K562 (cell line): ENCODE measurements at regions not wholly inside any gene's neighbourhood (a gene's known extent, or its start where the extent isn't known, plus 50 kb on each side); places are given as distances from the start of the nearest gene placed in this dataset.

Source experiments
- ATAC-seq: fragments of 200-7000 bp; cut with Tn5 transposase; 3 replicates; pipeline ENCODE4 v1.9.1; 2020; ENCODE audit warnings: moderate library complexity
- BruUV-seq: library from RNA; stranded (reverse); fragments of 400-500 nt; replicated peaks from 2 replicates; lab custom pipeline; 2021; lab: Mats Ljungman, UMichigan
- CTCF ChIA-PET: fragments of 300-600 bp; formaldehyde crosslinking; extraction: SDS; loops from one replicate; lab custom pipeline; 2021; ENCODE audit warnings: low intra/inter-chr PET ratio; lab: Yijun Ruan, JAX
- POLR2A ChIA-PET: fragments of 300-600, 350-650 bp; sonication (Branson Sonifier 250); formaldehyde crosslinking; extraction: SDS; loops from one replicate; lab custom pipeline; 2021; ENCODE audit warnings: antibody characterized with exemption, inconsistent platforms; lab: Yijun Ruan, JAX
- DNase-seq, 4 experiments: peaks; one replicate each; pipeline versions ENCODE4 v3.0.0 to v3.0.0-alpha.2; 2011 to 2018; ENCODE audit warnings: low spot score in 3 of 4, mixed read lengths in 3 of 4; ENCODE audit errors: extremely low read depth in 1 of 4
- FAIRE-seq: peaks from 2 replicates; lab custom pipeline; 2011; peaks lifted over from hg19 to GRCh38; lab: Jason Lieb, UNC
- H2AFZ ChIP-seq: 2 replicates; pipeline ENCODE4 v1.6.0; 2011; ENCODE audit warnings: low read depth, low read length, control low read depth, inconsistent platforms
- H3K27ac ChIP-seq: fragments of 200-600 bp; 3 replicates; pipeline ENCODE4 v1.8.0; 2011; ENCODE audit warnings: low read depth, mild to moderate bottlenecking, control low read depth, inconsistent platforms, low read length, moderate library complexity, mixed read lengths; ENCODE audit errors: extremely low read depth
- H3K27me3 ChIP-seq, 2 experiments: fragments of 300-600 bp in 1 of 2; 2 replicates in 1 of 2; 3 replicates in 1 of 2; pipeline versions ENCODE4 v1.6.0 to v1.8.0; 2011; ENCODE audit warnings: inconsistent platforms in 2 of 2, low read length in 2 of 2, mild to moderate bottlenecking in 1 of 2, mixed read lengths in 1 of 2, moderate library complexity in 1 of 2; ENCODE audit not compliant: control insufficient read depth in 2 of 2, insufficient read depth in 2 of 2
- H3K36me3 ChIP-seq: fragments of 300-600 bp; 3 replicates; pipeline ENCODE4 v1.8.0; 2011; ENCODE audit warnings: mild to moderate bottlenecking, low read length, inconsistent platforms; ENCODE audit not compliant: control insufficient read depth, insufficient read depth
- H3K4me1 ChIP-seq, 2 experiments: fragments of 200-600 bp in 1 of 2; replicated peaks in 1 of 2; 2 replicates in 1 of 2; 3 replicates in 1 of 2; pipeline versions ENCODE4 v1.5.1 to v1.8.0; 2011; ENCODE audit warnings: inconsistent platforms in 2 of 2, low read length in 2 of 2, mild to moderate bottlenecking in 1 of 2, mixed read lengths in 1 of 2, moderate library complexity in 1 of 2; ENCODE audit not compliant: control insufficient read depth in 2 of 2, insufficient read depth in 2 of 2
- H3K4me2 ChIP-seq: 2 replicates; pipeline ENCODE4 v1.6.1; 2011; ENCODE audit warnings: low read length, control low read depth, inconsistent platforms, mixed read lengths; ENCODE audit not compliant: insufficient read depth
- H3K4me3 ChIP-seq: fragments of 200-600 bp; sonication (generic), shearing (Covaris generic); 2 replicates; pipeline ENCODE4 v1.5.1; 2016; ENCODE audit warnings: control low read depth, inconsistent platforms
- H3K79me2 ChIP-seq: fragments of 200-600 bp; 3 replicates; pipeline ENCODE4 v1.8.0; 2011; ENCODE audit warnings: low read length, inconsistent platforms; ENCODE audit not compliant: control insufficient read depth, insufficient read depth
- H3K9ac ChIP-seq, 2 experiments: 2 replicates each; pipeline versions ENCODE4 v1.6.0 to v1.6.1; 2011; ENCODE audit warnings: low read depth in 2 of 2, low read length in 2 of 2, control low read depth in 1 of 2, inconsistent platforms in 1 of 2, mild to moderate bottlenecking in 1 of 2, mixed read lengths in 1 of 2; ENCODE audit not compliant: insufficient read depth in 1 of 2
- H3K9me1 ChIP-seq: one replicate; pipeline ENCODE4 v1.6.0; 2011; ENCODE audit warnings: inconsistent platforms, mild to moderate bottlenecking, low read length, moderate library complexity; ENCODE audit not compliant: control insufficient read depth, insufficient read depth
- H3K9me3 ChIP-seq: replicated peaks from 2 replicates; pipeline ENCODE4 v1.5.1; 2011; ENCODE audit warnings: low read depth, low read length, inconsistent platforms; ENCODE audit not compliant: control insufficient read depth, insufficient read depth
- H4K20me1 ChIP-seq: replicated peaks from 2 replicates; pipeline ENCODE4 v1.6.1; 2011; ENCODE audit warnings: low read length, inconsistent platforms, mixed read lengths; ENCODE audit not compliant: control insufficient read depth, insufficient read depth
- ILK ChIP-seq: fragments of 450-650 bp; IDR thresholded peaks from 2 replicates; pipeline ENCODE4 v1.6.1; 2016; ENCODE audit warnings: missing genetic modification characterization, low read depth, mild to moderate bottlenecking, missing compliant biosample characterization, moderate library complexity, borderline replicate concordance
- SNAPC5 ChIP-seq: fragments of 250-450 bp; sonication (Bioruptor Pico); IDR thresholded peaks from 2 replicates; pipeline ENCODE4 v1.8.0; 2021; ENCODE audit warnings: moderate library complexity, mild to moderate bottlenecking, inconsistent platforms
- ZBTB11 ChIP-seq, 3 experiments: fragments of 200-800 bp in 1 of 3; fragments of 250-450 bp in 1 of 3; fragments of 450-650 bp in 1 of 3; sonication (Bioruptor Pico) in 1 of 3; sonication (Bioruptor generic) in 1 of 3; formaldehyde crosslinking in 1 of 3; IDR thresholded peaks; 2 replicates each; pipeline versions ENCODE4 v1.6.1 to v1.8.0; 2016 to 2022; ENCODE audit warnings: mild to moderate bottlenecking in 2 of 3, missing genetic modification characterization in 2 of 3, missing compliant biosample characterization in 1 of 3, moderate library complexity in 1 of 3
- WGBS: fragments of 100-300 bp; shearing (Covaris generic); methylation state at CpG from one replicate; pipeline ENCODE4 v1.1.6; 2016; ENCODE audit warnings: low coverage, mixed read lengths; ENCODE audit not compliant: insufficient coverage; ENCODE audit errors: missing lambda C conversion rate; 5-methylcytosine and 5-hydroxymethylcytosine counted together
- in situ Hi-C: fragments of 300-500 bp; cut with MboI; formaldehyde crosslinking; loops from 4 replicates; pipeline ENCODE4 v1.15.0; 2018; ENCODE audit warnings: inconsistent platforms, mixed read lengths
- intact Hi-C: fragments of 100-400 bp; cut with micrococcal nuclease; formaldehyde crosslinking; loops from 2 replicates; pipeline ENCODE4 v1.14.2; 2022

GRCh38 chr3:168801794-168802193 lies 706.1 kb upstream of the GOLIM4 start:
- no peak overlapping the region for H3K4me3 ChIP-seq
- in situ Hi-C loops (no loop called here), intact Hi-C loops (no loop called here)
- DNase-seq (no peak), ATAC-seq (no peak), FAIRE-seq (no peak)
- no peaks in the 10 kb centered on the region for H3K36me3 ChIP-seq
- no TSS peak for BruUV-seq
- no peak overlapping the region for H3K27ac ChIP-seq
- 13% methylated on average over 1 of the region's 1 CpG for WGBS
- ChIA-PET POLR2A (no interaction called here), CTCF (no interaction called here)
- H3K9me3 ChIP-seq, result no peaks in the 10 kb centered on the region
- TF ChIP-seq SNAPC5 (CRISPR knock-in tag), result no peak
- TF ChIP-seq ILK (tag), result no peak
- no peak for TF ChIP-seq ZBTB11 (CRISPR knock-in tag; IDR thresholded peaks at IDR 0.05)
- no peaks in the 10 kb centered on the region for H3K4me1 ChIP-seq
- H4K20me1 ChIP-seq, result no peaks in the 10 kb centered on the region
- no peaks in the 10 kb centered on the region for H3K27me3 ChIP-seq
- H3K9me1 ChIP-seq, result no peaks in the 10 kb centered on the region
- no peaks in the 10 kb centered on the region for H3K79me2 ChIP-seq
- no peak overlapping the region for H3K4me2 ChIP-seq
- H2AFZ ChIP-seq, result no peak overlapping the region
- no peak overlapping the region for H3K9ac ChIP-seq
